ENCODE measurements at regions not wholly inside any gene's neighbourhood (a gene's known extent, or its start where the extent isn't known, plus 50 kb on each side); places are given as distances from the start of the nearest gene placed in this dataset.
"Not testable (repeated sequence)": the region's sequence is repeated elsewhere in the genome, so short reads cannot be mapped to it uniquely, and the experiment has no call there.

DNA sequence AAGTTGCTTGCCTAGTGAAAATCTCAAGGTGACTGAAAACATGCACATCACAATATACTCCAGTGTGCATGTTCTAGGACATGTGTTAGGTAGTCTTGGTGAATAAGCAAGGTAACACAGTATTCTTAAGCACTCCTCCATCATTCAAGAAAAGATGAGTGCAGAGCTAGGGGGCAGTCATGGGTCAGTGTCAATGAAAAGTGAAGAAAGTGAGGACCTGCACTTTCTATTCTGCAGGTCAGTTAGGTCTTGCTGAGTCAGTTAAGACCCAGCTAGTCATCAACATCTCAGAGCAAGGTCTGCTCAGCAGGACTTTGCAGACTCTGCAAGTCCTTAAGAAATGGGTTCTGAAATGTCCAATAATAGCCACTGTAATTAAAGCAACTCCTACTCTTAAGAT lies 754.1 kb downstream of the TTLL7 start:
- FAIRE-seq: not testable (repeated sequence)

DNA sequence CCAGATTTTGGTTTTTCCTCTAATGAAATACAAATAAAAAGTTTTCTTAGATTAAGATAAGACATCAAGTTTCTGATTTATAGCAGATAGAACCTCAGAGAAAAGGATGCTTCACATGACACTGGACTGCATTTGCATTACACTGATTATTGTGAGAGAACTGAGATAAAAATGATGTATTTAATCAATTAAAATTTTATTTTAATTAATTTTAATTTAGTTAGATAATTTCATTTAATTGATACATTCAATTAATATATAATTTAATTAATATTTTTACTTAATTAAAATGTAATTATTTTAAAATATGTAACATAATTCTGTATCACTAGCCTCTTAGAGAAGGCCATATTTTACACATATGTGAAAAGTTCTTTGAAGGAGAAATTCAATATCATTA lies 759.4 kb downstream of the TTLL7 start:
- FAIRE-seq: not testable (repeated sequence)

More for the DNA sequence above, 754.1 kb downstream of the TTLL7 start:
- not testable (repeated sequence) for DNase-seq (ENCODE audit: insufficient read length)

GRCh38 chr1:83238654-83239053 lies 760.3 kb downstream of the TTLL7 start:
- not testable (repeated sequence) for DNase-seq (ENCODE audit: insufficient read length); FAIRE-seq

More for the DNA sequence above, 759.4 kb downstream of the TTLL7 start:
- not testable (repeated sequence) for DNase-seq (ENCODE audit: insufficient read length)

- FAIRE-seq; DNase-seq (ENCODE audit: insufficient read length): not testable (repeated sequence)
Observed at GRCh38 chr1:83219788-83220187, 779.1 kb downstream of the TTLL7 start.

- DNase-seq (ENCODE audit: insufficient read length); FAIRE-seq: not testable (repeated sequence)
Observed at GRCh38 chr1:83218036-83218716, 780.8 kb downstream of the TTLL7 start.

DNA sequence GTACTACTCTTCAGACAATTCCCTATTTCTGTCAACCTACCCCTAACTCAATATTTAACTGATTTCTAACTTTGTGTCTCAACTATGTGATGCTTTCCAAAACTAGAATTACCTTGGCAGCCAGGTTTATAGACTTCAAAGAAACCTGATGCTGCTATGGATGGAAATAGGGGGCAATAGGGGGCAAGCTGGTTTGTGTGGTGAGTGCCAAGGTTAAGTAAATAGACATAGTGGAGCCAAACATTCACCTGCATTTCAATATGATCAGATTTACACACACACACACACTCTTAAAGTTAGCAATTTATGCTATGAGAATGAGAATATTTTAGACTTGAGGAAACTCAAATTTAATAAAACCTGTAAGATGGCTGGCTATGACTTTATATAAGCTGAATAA lies 784.6 kb downstream of the TTLL7 start:
- FAIRE-seq; DNase-seq (ENCODE audit: insufficient read length): not testable (repeated sequence)

- not testable (repeated sequence) for DNase-seq (ENCODE audit: insufficient read length); FAIRE-seq
Observed at GRCh38 chr1:83213648-83214047, 785.3 kb downstream of the TTLL7 start.

DNA sequence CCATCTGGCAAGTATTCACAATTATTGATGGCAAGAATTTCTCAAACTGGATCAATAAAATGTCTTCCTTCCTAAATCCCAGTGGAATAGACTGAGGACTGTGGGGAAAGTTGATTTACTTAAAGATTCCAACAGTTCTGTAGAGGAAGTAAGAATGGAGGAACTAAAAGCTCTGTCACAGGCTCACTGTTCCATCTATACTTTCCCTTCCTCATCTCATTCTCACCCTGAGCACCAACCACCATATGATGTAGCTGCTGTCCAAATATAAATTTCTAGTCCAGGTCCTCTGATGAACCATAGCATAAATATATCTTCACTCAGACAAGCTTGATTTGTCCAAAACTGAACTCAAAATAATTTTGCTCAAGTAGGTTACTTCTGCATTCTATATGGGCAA lies 786.9 kb downstream of the TTLL7 start:
- FAIRE-seq; DNase-seq (ENCODE audit: insufficient read length): not testable (repeated sequence)

DNA sequence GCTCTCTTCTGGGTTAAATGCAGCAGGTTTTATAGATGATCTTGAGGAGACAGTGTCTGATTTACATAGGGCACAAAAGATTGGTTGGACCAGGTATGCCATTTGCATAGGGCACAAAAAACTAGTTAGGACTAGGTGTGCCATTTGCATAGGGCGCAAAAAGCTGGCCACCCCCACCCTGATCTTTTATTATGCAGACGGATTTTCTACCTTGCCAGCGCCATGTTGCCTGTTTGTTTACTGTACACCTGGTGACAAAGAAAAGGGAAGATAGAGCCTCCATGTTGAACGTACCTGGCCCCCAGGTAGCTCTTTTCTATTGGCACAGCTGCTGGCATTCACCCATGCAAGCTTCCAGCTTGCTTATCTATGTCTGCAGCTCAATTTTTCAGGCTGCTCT lies 790.4 kb downstream of the TTLL7 start:
- DNase-seq (ENCODE audit: insufficient read length); FAIRE-seq: not testable (repeated sequence)

- not testable (repeated sequence) for DNase-seq (ENCODE audit: insufficient read length)
- peak; percentile 46 for FAIRE-seq
Observed at GRCh38 chr1:83194610-83195009, 804.3 kb downstream of the TTLL7 start.

DNA sequence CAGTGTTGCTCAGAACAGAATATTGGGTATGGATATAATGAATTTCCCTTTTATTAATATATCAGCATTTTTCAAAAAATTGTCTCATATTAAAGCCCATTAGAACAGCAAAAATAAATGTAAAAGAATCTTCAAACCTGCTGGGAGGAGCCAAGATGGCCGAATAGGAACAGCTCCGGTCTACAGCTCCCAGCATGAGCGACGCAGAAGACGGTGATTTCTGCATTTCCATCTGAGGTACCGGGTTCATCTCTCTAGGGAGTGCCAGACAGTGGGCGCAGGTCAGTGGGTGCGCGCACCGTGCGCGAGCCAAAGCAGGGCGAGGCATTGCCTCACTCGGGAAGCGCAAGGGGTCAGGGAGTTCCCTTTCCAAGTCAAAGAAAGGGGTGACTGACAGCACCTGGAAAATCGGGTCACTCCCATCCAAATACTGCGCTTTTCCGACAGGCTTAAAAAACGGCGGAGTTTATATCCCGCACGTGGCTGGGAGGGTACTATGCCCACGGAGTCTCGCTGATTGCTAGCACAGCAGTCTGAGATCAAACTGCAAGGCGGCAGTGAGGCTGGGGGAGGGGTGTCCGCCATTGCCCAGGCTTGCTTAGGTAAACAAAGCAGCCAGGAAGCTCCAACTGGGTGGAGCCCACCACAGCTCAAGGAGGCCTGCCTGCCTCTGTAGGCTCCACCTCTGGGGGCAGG lies 816.8 kb downstream of the TTLL7 start:
- DNase-seq (ENCODE audit: insufficient read length); FAIRE-seq: not testable (repeated sequence)

- not testable (repeated sequence) for FAIRE-seq; DNase-seq (ENCODE audit: insufficient read length)
Observed at GRCh38 chr1:83180621-83181020, 818.3 kb downstream of the TTLL7 start.

DNA sequence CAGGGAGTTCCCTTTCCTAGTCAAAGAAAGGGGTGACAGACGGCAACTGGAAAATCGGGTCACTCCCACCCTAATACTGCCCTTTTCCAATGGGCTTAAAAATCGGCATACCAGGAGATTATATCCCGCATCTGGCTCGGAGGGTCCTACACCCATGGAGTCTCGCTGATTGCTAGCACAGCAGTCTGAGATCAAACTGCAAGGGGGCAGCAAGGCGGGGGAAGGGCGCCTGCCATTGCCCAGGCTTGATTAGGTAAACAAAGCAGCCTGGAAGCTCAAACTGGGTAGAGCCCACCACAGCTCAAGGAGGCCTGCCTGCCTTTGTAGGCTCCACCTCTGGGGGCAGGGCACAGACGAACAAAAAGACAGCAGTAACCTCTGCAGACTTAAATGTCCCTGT lies 831.3 kb downstream of the TTLL7 start:
- DNase-seq (ENCODE audit: insufficient read length); FAIRE-seq: not testable (repeated sequence)

DNA sequence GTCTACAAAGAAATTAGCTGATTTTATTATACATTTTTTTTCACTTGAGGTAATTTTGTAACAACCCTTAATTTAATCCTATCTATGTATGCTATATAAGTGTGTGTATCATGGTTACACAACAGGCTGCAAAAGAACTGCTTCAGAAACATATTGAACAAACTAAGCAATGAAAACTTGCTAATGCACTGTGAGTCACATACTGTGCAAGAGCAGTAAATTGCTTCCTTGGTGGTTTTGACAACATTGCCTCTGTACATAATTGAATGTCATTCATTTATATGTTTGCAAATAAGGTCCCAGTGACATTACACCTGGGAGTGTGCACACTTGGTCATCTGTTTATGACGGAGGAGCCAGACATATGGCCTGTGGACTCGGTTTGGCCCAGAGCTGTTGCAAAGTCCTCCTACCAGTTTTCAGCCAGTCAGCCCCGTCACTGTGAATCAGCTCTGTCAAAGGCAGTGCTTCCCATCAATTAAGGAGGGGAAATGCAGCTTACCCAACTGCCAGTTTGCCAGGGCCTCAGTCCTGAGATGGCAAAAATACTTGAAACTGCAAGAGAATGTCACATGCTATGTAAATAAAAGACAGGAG lies 835.0 kb downstream of the TTLL7 start:
- DNase-seq (ENCODE audit: insufficient read length): not testable (repeated sequence)
- peak; percentile 54 for FAIRE-seq

DNA sequence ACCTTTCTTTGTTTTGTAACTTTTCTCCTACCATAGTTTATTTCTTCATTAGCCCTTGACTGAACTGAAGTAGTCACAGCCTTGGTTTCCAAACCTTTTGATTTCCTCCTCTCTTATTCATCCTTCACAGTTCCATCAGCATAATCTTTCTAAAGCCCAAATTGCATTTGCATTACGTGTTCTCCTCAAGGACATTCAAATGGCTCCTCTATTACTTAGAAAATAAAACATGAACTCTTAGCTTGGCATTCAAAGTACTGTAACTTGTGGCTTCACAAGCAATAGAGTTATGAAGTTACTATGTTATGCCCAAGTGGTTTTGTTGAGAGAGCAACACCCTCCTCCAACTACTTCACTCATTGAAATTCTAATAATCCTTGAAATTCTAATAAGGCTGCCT lies 840.0 kb downstream of the TTLL7 start:
- FAIRE-seq; DNase-seq (ENCODE audit: insufficient read length): not testable (repeated sequence)

DNA sequence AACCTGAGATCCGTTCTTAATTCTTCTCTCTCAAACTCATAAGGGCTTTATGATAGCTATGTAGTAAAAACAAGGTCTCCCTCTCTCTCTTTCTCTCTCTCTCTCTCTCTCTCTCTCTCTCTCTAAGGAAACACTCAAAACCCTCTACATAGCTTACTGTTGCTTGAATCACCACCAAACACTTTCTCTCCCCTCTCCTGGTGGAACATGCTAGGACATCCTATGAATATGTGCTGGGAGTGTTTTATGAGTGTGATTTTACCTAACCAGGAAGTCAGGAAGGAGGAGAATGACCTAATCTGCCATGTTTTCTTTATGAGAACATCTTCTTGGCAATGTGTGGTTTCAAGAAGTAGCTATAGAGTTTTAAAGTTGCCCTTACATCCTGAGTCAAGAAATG lies 844.6 kb downstream of the TTLL7 start:
- not testable (repeated sequence) for FAIRE-seq; DNase-seq (ENCODE audit: insufficient read length)

DNA sequence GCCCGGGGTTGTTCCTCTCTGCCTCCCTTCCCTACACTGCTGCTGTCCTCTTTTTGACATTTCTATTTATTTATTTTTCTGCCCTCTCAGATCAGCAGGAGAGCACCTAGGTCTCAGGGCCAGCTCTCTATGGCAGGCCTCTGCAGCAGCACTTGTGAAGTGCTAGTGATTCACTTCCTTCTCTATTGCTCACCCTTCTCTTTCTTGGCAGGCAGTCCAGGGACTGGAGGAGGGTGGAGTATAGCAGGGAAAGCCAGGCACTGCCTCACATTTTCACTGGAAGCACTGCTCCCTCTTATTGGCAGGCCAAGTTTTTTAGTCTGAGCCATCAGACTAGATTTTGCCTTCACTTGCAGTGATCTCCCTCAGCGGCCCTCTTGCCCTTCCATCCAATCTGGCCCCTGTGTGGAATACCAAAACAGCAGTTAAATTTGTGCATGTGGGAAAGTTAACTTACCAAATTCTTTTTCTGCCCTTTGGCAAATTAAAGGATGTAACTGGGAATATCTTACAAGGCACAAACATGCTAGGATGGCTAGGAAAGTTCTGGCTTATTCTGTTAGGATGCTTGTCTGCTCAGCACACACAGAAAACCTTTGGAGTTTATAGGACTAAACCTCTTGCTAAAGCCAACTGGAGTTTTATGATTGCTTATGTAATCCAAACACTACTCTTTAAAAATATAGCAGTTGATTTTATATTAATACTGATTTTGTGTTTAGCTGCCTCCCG lies 847.6 kb downstream of the TTLL7 start:
- DNase-seq (ENCODE audit: insufficient read length): not testable (repeated sequence)
- FAIRE-seq: peak; percentile 61

GRCh38 chr1:83150479-83150878 lies 848.5 kb downstream of the TTLL7 start:
- DNase-seq (ENCODE audit: insufficient read length); FAIRE-seq: not testable (repeated sequence)

DNA sequence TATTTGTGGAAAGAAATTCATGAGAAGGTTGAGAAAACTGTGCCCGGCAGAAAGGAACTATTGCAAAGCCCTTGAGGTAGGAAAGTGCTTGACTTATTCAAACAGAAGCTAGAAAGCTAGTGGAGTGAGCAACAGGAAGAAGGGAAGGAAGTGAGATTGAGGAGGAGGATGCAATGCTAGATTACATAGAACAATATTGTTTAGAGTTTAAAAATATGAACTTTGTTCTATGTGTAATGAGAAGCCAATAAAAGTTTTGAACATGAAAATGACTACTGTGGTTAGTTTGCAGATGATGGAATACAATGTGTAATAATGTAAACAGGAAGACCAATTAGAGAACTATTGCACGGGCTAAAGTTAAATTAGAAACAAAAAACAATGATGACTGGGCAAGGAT lies 853.1 kb downstream of the TTLL7 start:
- peak; percentile 66 for FAIRE-seq
- not testable (repeated sequence) for DNase-seq (ENCODE audit: insufficient read length)

GRCh38 chr1:83142802-83143201 lies 856.1 kb downstream of the TTLL7 start:
- FAIRE-seq: not testable (repeated sequence)

More at GRCh38 chr1:83142802-83143201, 856.1 kb downstream of the TTLL7 start:
- not testable (repeated sequence) for DNase-seq (ENCODE audit: insufficient read length)
